Panc1 (cell line): ENCODE measurements at regions not wholly inside any gene's neighbourhood (a gene's known extent, or its start where the extent isn't known, plus 50 kb on each side); places are given as distances from the start of the nearest gene placed in this dataset.

ENCODE experiments used
- ATAC-seq: fragments of 200-7000 bp; cut with Tn5 transposase; 2 replicates; pipeline ENCODE4 v1.9.1; 2020; ENCODE audit warnings: mild to moderate bottlenecking, moderate library complexity
- BruUV-seq: library from RNA; stranded (reverse); fragments of 400-500 nt; replicated peaks from 2 replicates; lab custom pipeline; 2021; lab: Mats Ljungman, UMichigan
- CTCF ChIA-PET: fragments of 300-600 bp; sonication (Branson Sonifier 250); formaldehyde crosslinking; loops from one replicate; lab custom pipeline; 2022; ENCODE audit warnings: antibody characterized with exemption; lab: Charles Lee
- POLR2A ChIA-PET: fragments of 300-600 bp; sonication (Branson Sonifier 250); formaldehyde crosslinking; loops from one replicate; lab custom pipeline; 2022; ENCODE audit warnings: antibody characterized with exemption; lab: Charles Lee
- DNase-seq: peaks from one replicate; pipeline ENCODE4 v3.0.0-alpha.2; 2010; ENCODE audit warnings: low read depth, low spot score
- H3K27ac ChIP-seq: 2 replicates; pipeline ENCODE4 v1.5.1; 2011; ENCODE audit warnings: mild to moderate bottlenecking, low read length, inconsistent platforms
- H3K27me3 ChIP-seq: fragments of 200-500 bp; sonication (Bioruptor generic); 2 replicates; pipeline ENCODE4 v1.6.0; 2014; ENCODE audit warnings: low read length, inconsistent platforms; ENCODE audit not compliant: control insufficient read depth, insufficient read depth
- H3K36me3 ChIP-seq: fragments of 200-500 bp; sonication (Bioruptor generic); 2 replicates; pipeline ENCODE4 v1.5.1; 2014; ENCODE audit warnings: inconsistent platforms, mild to moderate bottlenecking, low read length, moderate library complexity; ENCODE audit not compliant: control insufficient read depth, insufficient read depth
- H3K4me1 ChIP-seq: 2 replicates; pipeline ENCODE4 v1.5.1; 2011; ENCODE audit warnings: inconsistent platforms, mild to moderate bottlenecking, low read length, moderate library complexity; ENCODE audit not compliant: control insufficient read depth, insufficient read depth
- H3K4me3 ChIP-seq, 2 experiments: 2 replicates each; pipeline ENCODE4 v1.5.1; 2011 to 2012; ENCODE audit warnings: low read depth in 2 of 2, low read length in 2 of 2, mild to moderate bottlenecking in 2 of 2, inconsistent platforms in 1 of 2, moderate library complexity in 1 of 2
- H3K9me3 ChIP-seq: fragments of 200-500 bp; sonication (Bioruptor generic); 2 replicates; pipeline ENCODE4 v1.5.1; 2014; ENCODE audit warnings: low read depth, mild to moderate bottlenecking, inconsistent platforms, low read length, moderate library complexity; ENCODE audit not compliant: control insufficient read depth, insufficient read depth
- POLR2AphosphoS5 ChIP-seq: IDR thresholded peaks from 2 replicates; pipeline ENCODE4 v1.6.1; 2012; ENCODE audit warnings: mild to moderate bottlenecking, low read depth, low read length, moderate library complexity
- REST ChIP-seq, 2 experiments: IDR thresholded peaks; 2 replicates each; pipeline ENCODE4 v1.6.1; 2011 to 2012; ENCODE audit warnings: low read depth in 2 of 2, control low read depth in 1 of 2, low read length in 1 of 2, mild to moderate bottlenecking in 1 of 2, moderate library complexity in 1 of 2; ENCODE audit not compliant: insufficient read depth in 1 of 2
- SIN3A ChIP-seq: IDR thresholded peaks from 2 replicates; pipeline ENCODE4 v1.6.1; 2012; ENCODE audit warnings: low read depth, mild to moderate bottlenecking, low read length, moderate library complexity, borderline replicate concordance; ENCODE audit not compliant: insufficient read depth
- TCF7L2 ChIP-seq: IDR thresholded peaks from 2 replicates; pipeline ENCODE4 v1.6.1; 2011; ENCODE audit warnings: mild to moderate bottlenecking, low read depth, low read length, inconsistent platforms
- in situ Hi-C: cut with HindIII; loops from 2 replicates; pipeline ENCODE4 v1.10.0; 2016; ENCODE audit warnings: low sequenced_read_pairs, low pct_unique_long_range_greater_than_20kb
- intact Hi-C: fragments of 100-400 bp; cut with micrococcal nuclease; formaldehyde crosslinking; loops from one replicate; pipeline ENCODE4 v1.10.0; 2022; ENCODE audit not compliant: unreplicated experiment
- TF ChIP-seq, protein P1 (sequence below): fragments of 450-650 bp; IDR thresholded peaks from 2 replicates; pipeline ENCODE4 v1.5.1; 2017; ENCODE audit warnings: mild to moderate bottlenecking

DNA sequence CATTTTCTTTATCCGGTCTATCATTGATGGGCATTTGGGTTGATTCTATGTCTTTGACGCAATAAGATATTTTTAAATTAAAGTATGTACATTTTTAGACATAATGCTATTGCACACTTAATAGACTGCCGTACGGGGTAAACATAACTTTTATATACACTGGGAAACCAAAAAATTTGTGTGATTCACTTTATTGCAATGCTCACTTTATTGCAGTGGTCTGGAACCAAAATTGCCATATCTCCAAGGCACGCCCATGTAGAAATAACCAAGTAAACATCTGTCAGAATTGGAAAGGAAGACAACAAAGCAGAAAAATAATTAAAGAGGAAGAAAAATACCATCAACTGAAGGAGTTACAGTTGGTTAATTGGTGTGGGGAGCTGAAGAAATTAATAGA is 205.8 kb upstream of the CTAGE1 start:
- intact Hi-C loops (no loop called here), in situ Hi-C loops (no loop called here)
- H3K9me3 ChIP-seq = no peaks in the 10 kb centered on the region
- ATAC-seq = no peak
- no peaks in the 10 kb centered on the region for H3K36me3 ChIP-seq
- H3K4me1 ChIP-seq = no peaks in the 10 kb centered on the region
- H3K27me3 ChIP-seq = peaks cover 3% of the 10 kb centered on the region; the same call in 1 of the 2 replicates
- ChIA-PET CTCF (no interaction called here), POLR2A (no interaction called here)
- TF ChIP-seq POLR2AphosphoS5 = no peak
- no peak for TF ChIP-seq REST (IDR thresholded peaks at IDR 0.05; ENCODE audit: insufficient read depth in 1 of 2, low read depth in 2 of 2, low read length in 1 of 2)
- no peak for TF ChIP-seq TCF7L2
- TF ChIP-seq, protein P1, sequence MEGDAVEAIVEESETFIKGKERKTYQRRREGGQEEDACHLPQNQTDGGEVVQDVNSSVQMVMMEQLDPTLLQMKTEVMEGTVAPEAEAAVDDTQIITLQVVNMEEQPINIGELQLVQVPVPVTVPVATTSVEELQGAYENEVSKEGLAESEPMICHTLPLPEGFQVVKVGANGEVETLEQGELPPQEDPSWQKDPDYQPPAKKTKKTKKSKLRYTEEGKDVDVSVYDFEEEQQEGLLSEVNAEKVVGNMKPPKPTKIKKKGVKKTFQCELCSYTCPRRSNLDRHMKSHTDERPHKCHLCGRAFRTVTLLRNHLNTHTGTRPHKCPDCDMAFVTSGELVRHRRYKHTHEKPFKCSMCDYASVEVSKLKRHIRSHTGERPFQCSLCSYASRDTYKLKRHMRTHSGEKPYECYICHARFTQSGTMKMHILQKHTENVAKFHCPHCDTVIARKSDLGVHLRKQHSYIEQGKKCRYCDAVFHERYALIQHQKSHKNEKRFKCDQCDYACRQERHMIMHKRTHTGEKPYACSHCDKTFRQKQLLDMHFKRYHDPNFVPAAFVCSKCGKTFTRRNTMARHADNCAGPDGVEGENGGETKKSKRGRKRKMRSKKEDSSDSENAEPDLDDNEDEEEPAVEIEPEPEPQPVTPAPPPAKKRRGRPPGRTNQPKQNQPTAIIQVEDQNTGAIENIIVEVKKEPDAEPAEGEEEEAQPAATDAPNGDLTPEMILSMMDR = no peak
- no peak for TF ChIP-seq SIN3A
- H3K27ac ChIP-seq = no peak overlapping the region
- no TSS peak for BruUV-seq
- H3K4me3 ChIP-seq = no peak overlapping the region
- DNase-seq = no peak

- ChIA-PET POLR2A (no interaction called here), CTCF (no interaction called here)
- no peaks in the 10 kb centered on the region for H3K4me1 ChIP-seq
- no peak overlapping the region for H3K27ac ChIP-seq
- H3K27me3 ChIP-seq = peaks cover 3% of the 10 kb centered on the region; the same call in 1 of the 2 replicates
- no peak for DNase-seq
- no peak overlapping the region for H3K4me3 ChIP-seq
- in situ Hi-C loops (no loop called here), intact Hi-C loops (no loop called here)
- no TSS peak for BruUV-seq
- no peak for ATAC-seq
- TF ChIP-seq, protein P1 = no peak
- TF ChIP-seq SIN3A (no peak), REST (IDR thresholded peaks at IDR 0.05; ENCODE audit: insufficient read depth in 1 of 2, low read depth in 2 of 2, low read length in 1 of 2) (no peak), POLR2AphosphoS5 (no peak), TCF7L2 (no peak)
- no peaks in the 10 kb centered on the region for H3K36me3 ChIP-seq
- no peaks in the 10 kb centered on the region for H3K9me3 ChIP-seq
Observed at GRCh38 chr18:22624176-22624575, 206.5 kb upstream of the CTAGE1 start.
